Gastroesophageal sphincter (tissue), 4 donors: ENCODE measurements at regions not wholly inside any gene's neighbourhood (a gene's known extent, or its start where the extent isn't known, plus 50 kb on each side); places are given as distances from the start of the nearest gene placed in this dataset.

Experiments
- ATAC-seq: fragments of 150-250 bp; one replicate; pipeline ENCODE4 v1.9.1; 2016; ENCODE audit warnings: mild to moderate bottlenecking, moderate library complexity
- H3K27ac ChIP-seq, 4 donors: fragments of 200-600 bp; sonication (generic) in 3 of 4; 1 replicate in 3 of 4; 2 replicates in 1 of 4; pipeline ENCODE4 v1.5.1; 2016 to 2019
- H3K27me3 ChIP-seq: fragments of 200-600 bp; sonication (generic); one replicate; pipeline ENCODE4 v1.5.1; 2019
- H3K36me3 ChIP-seq, 2 donors: fragments of 200-600 bp; sonication (generic); one replicate each; pipeline ENCODE4 v1.5.1; 2019; ENCODE audit warnings: control low read depth in 1 of 2
- H3K4me1 ChIP-seq, 3 donors: fragments of 200-600 bp; sonication (generic); 1 replicate in 2 of 3; 2 replicates in 1 of 3; pipeline ENCODE4 v1.5.1; 2016 to 2019; ENCODE audit warnings: control low read depth in 2 of 3
- H3K4me3 ChIP-seq, 2 donors: fragments of 200-600 bp; sonication (generic); one replicate each; pipeline ENCODE4 v1.5.1; 2019; ENCODE audit warnings: mild to moderate bottlenecking in 1 of 2, moderate library complexity in 1 of 2
- H3K9me3 ChIP-seq, 3 donors: fragments of 200-600 bp; sonication (generic); one replicate each; pipeline ENCODE4 v1.5.1; 2017 to 2019; ENCODE audit warnings: control low read depth in 2 of 3
- CTCF ChIP-seq, 4 experiments: fragments of 200-600 bp in 2 of 4; fragments of 450-650 bp in 2 of 4; sonication (generic) in 1 of 4; IDR thresholded peaks; one replicate each; pipeline ENCODE4 v1.5.1; 2017 to 2019; ENCODE audit warnings: antibody characterized with exemption in 4 of 4, mild to moderate bottlenecking in 2 of 4, moderate library complexity in 2 of 4
- EP300 ChIP-seq: sonication (generic); formaldehyde crosslinking; IDR thresholded peaks from one replicate; pipeline ENCODE4 v1.6.1; 2017; ENCODE audit warnings: antibody characterized with exemption, mild to moderate bottlenecking
- POLR2A ChIP-seq, 2 donors: fragments of 450-650 bp; IDR thresholded peaks; one replicate each; pipeline ENCODE4 v1.6.1; 2017; ENCODE audit warnings: antibody characterized with exemption in 2 of 2, mild to moderate bottlenecking in 2 of 2, moderate library complexity in 1 of 2
- POLR2AphosphoS5 ChIP-seq: sonication (generic); formaldehyde crosslinking; IDR thresholded peaks from one replicate; pipeline ENCODE4 v1.6.1; 2017; ENCODE audit warnings: antibody characterized with exemption
- WGBS, 2 donors: methylation state at CpG; one replicate each; pipeline ENCODE4 v1.1.5; 2018; ENCODE audit warnings: low coverage in 1 of 2; 5-methylcytosine and 5-hydroxymethylcytosine counted together

DNA sequence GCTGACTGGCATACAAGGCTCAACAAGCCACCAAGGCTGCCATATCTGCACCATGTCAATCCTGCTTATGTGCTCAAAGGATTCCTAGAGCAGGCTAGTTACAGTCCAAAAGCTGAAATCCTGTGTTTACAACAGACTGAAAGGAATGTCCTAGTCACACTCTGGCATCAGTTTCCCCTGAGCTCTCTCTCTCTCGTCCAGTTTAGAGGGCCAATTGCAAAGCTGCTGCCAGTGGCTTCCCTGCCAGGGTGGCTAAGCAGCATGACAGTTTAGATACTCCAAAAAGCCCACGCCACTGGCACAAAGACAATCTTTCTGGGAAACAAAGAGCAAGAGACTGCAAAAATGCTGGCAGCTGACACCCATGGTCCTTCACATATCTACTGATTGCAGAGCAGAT is 392.1 kb downstream of the RPS29 start:
- Histone ChIP-seq H3K4me1 (peaks cover 0 to 18% (median 0%) of the 10 kb centered on the region in 3 donors), H3K27ac (peak overlapping the region in 1 of 4 donors; percentile 2), H3K4me3 (no peak overlapping the region), H3K27me3 (no peaks in the 10 kb centered on the region), H3K36me3 (no peaks in the 10 kb centered on the region), H3K9me3 (no peaks in the 10 kb centered on the region)
- WGBS, 2 donors, result 0 to 6% methylated on average over 2 of the region's 2 CpGs
- ATAC-seq, result peak; percentile 71
- TF ChIP-seq EP300 (no peak), CTCF (IDR thresholded peaks at IDR 0.05) (no peak), POLR2A (IDR thresholded peaks at IDR 0.05) (no peak), POLR2AphosphoS5 (no peak)

DNA sequence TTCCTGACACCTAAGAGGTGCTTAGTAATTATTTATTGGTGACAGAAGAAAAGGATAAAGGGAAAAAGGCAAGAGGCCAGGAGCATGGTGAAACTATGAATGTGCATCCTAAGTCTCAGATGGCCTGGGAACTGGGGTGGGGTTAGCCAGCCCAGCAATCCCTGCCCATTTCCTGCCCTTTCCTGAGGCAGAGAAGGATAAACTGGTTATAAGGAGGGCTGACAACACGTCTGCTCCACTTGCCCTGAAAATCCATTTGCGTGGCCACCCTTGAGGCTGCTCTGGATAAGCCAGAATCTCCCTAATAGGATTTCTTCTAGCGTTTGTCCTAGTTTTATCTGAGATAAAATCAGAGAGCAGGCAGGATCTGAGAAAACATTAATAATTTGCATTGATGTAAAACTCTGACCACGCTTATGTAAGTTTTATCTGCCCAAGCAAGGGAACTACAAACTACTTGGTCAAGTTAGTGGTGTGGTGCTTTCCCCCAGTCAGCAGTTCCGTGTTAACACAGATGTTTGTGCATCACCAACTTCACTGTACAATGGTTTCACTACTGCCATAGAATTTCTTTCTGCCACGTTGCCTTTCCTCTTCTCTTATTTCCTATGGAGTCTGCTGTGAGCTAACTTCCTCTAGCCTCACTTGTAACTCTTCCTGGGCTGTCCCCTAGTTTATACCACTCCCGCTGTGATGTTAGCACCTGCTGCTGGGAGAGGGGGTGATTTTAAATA is 392.7 kb downstream of the RPS29 start:
- WGBS, 2 donors, result 46 to 51% methylated on average over 5 to 7 of the region's 7 CpGs
- TF ChIP-seq CTCF (IDR thresholded peaks at IDR 0.05), result no peak
- TF ChIP-seq POLR2A (IDR thresholded peaks at IDR 0.05), result no peak
- TF ChIP-seq EP300, result no peak
- no peak for TF ChIP-seq POLR2AphosphoS5
- Histone ChIP-seq H3K27me3 (no peaks in the 10 kb centered on the region), H3K9me3 (no peaks in the 10 kb centered on the region), H3K4me1 (peaks cover 0 to 18% (median 0%) of the 10 kb centered on the region in 3 donors), H3K36me3 (no peaks in the 10 kb centered on the region), H3K27ac (peak overlapping the region in 1 of 4 donors; percentile 2), H3K4me3 (no peak overlapping the region)
- no peak for ATAC-seq

DNA sequence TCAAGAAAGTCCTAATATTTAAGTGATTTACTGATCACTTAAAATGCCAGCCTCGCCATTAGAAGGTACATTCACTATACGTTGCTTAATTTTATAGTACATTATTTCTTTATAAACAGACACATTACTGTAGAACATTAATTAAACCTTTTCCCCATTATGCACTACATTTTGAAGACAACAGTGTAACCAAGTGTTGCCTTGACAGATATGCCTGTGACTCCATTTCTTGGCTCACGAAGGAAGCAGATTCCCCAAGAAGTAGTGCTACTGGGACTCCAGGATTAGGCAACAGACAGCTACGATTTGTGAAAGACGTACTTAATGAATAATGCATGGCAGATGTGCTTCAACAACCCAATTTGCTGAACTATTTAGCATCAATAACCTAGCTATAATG is 394.8 kb downstream of the RPS29 start:
- H3K9me3 ChIP-seq, result peaks cover 0 to 6% (median 0%) of the 10 kb centered on the region in 3 donors
- H3K27me3 ChIP-seq, result no peaks in the 10 kb centered on the region
- 73 to 91% methylated on average over 5 of the region's 5 CpGs for WGBS, 2 donors
- H3K27ac ChIP-seq, result no peak overlapping the region
- no peak for ATAC-seq
- peaks cover 0 to 18% (median 0%) of the 10 kb centered on the region in 3 donors for H3K4me1 ChIP-seq
- no peak overlapping the region for H3K4me3 ChIP-seq
- TF ChIP-seq POLR2A (IDR thresholded peaks at IDR 0.05), result no peak
- no peak for TF ChIP-seq CTCF (IDR thresholded peaks at IDR 0.05)
- no peak for TF ChIP-seq EP300
- TF ChIP-seq POLR2AphosphoS5, result no peak
- H3K36me3 ChIP-seq, result no peaks in the 10 kb centered on the region

GRCh38 chr14:49189375-49189774 is 396.8 kb downstream of the RPS29 start:
- peaks cover 0 to 6% (median 0%) of the 10 kb centered on the region in 3 donors for H3K9me3 ChIP-seq
- H3K27ac ChIP-seq, result no peak overlapping the region
- no peak for ATAC-seq
- H3K4me1 ChIP-seq, result peaks cover 0 to 13% (median 0%) of the 10 kb centered on the region in 3 donors
- H3K4me3 ChIP-seq, result no peak overlapping the region
- 0 to 20% methylated on average over 1 of the region's 1 CpG for WGBS, 2 donors
- no peaks in the 10 kb centered on the region for H3K27me3 ChIP-seq
- no peaks in the 10 kb centered on the region for H3K36me3 ChIP-seq
- TF ChIP-seq POLR2AphosphoS5 (no peak), POLR2A (IDR thresholded peaks at IDR 0.05) (no peak), CTCF (IDR thresholded peaks at IDR 0.05) (no peak), EP300 (no peak)

DNA sequence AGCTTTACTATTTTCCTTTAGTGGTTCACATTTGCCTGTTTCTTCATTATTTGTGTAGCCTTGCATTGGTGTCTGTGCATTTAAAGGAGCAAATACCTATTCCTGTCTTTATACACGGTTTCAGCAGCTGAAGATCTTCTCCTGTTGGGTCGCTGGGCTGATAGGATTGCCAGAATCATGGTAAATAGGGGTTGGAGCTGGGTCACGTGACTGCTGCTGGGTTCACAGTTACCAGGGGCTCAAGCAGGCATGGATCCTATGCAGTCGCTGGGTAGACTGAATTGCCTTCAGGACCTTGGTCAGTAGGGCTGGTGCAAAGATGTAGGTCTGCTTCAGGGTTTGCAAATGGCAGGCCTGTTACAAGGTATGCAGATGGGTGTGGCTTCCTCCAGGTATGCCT is 398.4 kb downstream of the RPS29 start:
- Histone ChIP-seq H3K36me3 (no peaks in the 10 kb centered on the region), H3K27me3 (no peaks in the 10 kb centered on the region), H3K27ac (no peak overlapping the region), H3K4me3 (no peak overlapping the region), H3K4me1 (no peaks in the 10 kb centered on the region), H3K9me3 (peaks cover 0 to 13% (median 0%) of the 10 kb centered on the region in 3 donors)
- WGBS, 2 donors, result 94% methylated on average over 3 of the region's 4 CpGs; no CpG with 5 or more reads in 1 of the 2 donors
- no peak for ATAC-seq
- no peak for TF ChIP-seq CTCF (IDR thresholded peaks at IDR 0.05)
- TF ChIP-seq EP300, result no peak
- TF ChIP-seq POLR2A (IDR thresholded peaks at IDR 0.05), result no peak
